K562 (cell line): ENCODE measurements at regions not wholly inside any gene's neighbourhood (a gene's known extent, or its start where the extent isn't known, plus 50 kb on each side); places are given as distances from the start of the nearest gene placed in this dataset.

Experiments used
- ATAC-seq: fragments of 200-7000 bp; cut with Tn5 transposase; 3 replicates; pipeline ENCODE4 v1.9.1; 2020; ENCODE audit warnings: moderate library complexity
- BruUV-seq: library from RNA; stranded (reverse); fragments of 400-500 nt; replicated peaks from 2 replicates; lab custom pipeline; 2021; lab: Mats Ljungman, UMichigan
- CTCF ChIA-PET: fragments of 300-600 bp; formaldehyde crosslinking; extraction: SDS; loops from one replicate; lab custom pipeline; 2021; ENCODE audit warnings: low intra/inter-chr PET ratio; lab: Yijun Ruan, JAX
- POLR2A ChIA-PET: fragments of 300-600, 350-650 bp; sonication (Branson Sonifier 250); formaldehyde crosslinking; extraction: SDS; loops from one replicate; lab custom pipeline; 2021; ENCODE audit warnings: antibody characterized with exemption, inconsistent platforms; lab: Yijun Ruan, JAX
- DNase-seq, 4 experiments: peaks; one replicate each; pipeline versions ENCODE4 v3.0.0 to v3.0.0-alpha.2; 2011 to 2018; ENCODE audit warnings: low spot score in 3 of 4, mixed read lengths in 3 of 4; ENCODE audit errors: extremely low read depth in 1 of 4
- FAIRE-seq: peaks from 2 replicates; lab custom pipeline; 2011; peaks lifted over from hg19 to GRCh38; lab: Jason Lieb, UNC
- H2AFZ ChIP-seq: 2 replicates; pipeline ENCODE4 v1.6.0; 2011; ENCODE audit warnings: low read depth, low read length, control low read depth, inconsistent platforms
- H3K27ac ChIP-seq: fragments of 200-600 bp; 3 replicates; pipeline ENCODE4 v1.8.0; 2011; ENCODE audit warnings: low read depth, mild to moderate bottlenecking, control low read depth, inconsistent platforms, low read length, moderate library complexity, mixed read lengths; ENCODE audit errors: extremely low read depth
- H3K27me3 ChIP-seq, 2 experiments: fragments of 300-600 bp in 1 of 2; 2 replicates in 1 of 2; 3 replicates in 1 of 2; pipeline versions ENCODE4 v1.6.0 to v1.8.0; 2011; ENCODE audit warnings: inconsistent platforms in 2 of 2, low read length in 2 of 2, mild to moderate bottlenecking in 1 of 2, mixed read lengths in 1 of 2, moderate library complexity in 1 of 2; ENCODE audit not compliant: control insufficient read depth in 2 of 2, insufficient read depth in 2 of 2
- H3K36me3 ChIP-seq: fragments of 300-600 bp; 3 replicates; pipeline ENCODE4 v1.8.0; 2011; ENCODE audit warnings: mild to moderate bottlenecking, low read length, inconsistent platforms; ENCODE audit not compliant: control insufficient read depth, insufficient read depth
- H3K4me1 ChIP-seq, 2 experiments: fragments of 200-600 bp in 1 of 2; replicated peaks in 1 of 2; 2 replicates in 1 of 2; 3 replicates in 1 of 2; pipeline versions ENCODE4 v1.5.1 to v1.8.0; 2011; ENCODE audit warnings: inconsistent platforms in 2 of 2, low read length in 2 of 2, mild to moderate bottlenecking in 1 of 2, mixed read lengths in 1 of 2, moderate library complexity in 1 of 2; ENCODE audit not compliant: control insufficient read depth in 2 of 2, insufficient read depth in 2 of 2
- H3K4me2 ChIP-seq: 2 replicates; pipeline ENCODE4 v1.6.1; 2011; ENCODE audit warnings: low read length, control low read depth, inconsistent platforms, mixed read lengths; ENCODE audit not compliant: insufficient read depth
- H3K4me3 ChIP-seq: fragments of 200-600 bp; sonication (generic), shearing (Covaris generic); 2 replicates; pipeline ENCODE4 v1.5.1; 2016; ENCODE audit warnings: control low read depth, inconsistent platforms
- H3K79me2 ChIP-seq: fragments of 200-600 bp; 3 replicates; pipeline ENCODE4 v1.8.0; 2011; ENCODE audit warnings: low read length, inconsistent platforms; ENCODE audit not compliant: control insufficient read depth, insufficient read depth
- H3K9ac ChIP-seq, 2 experiments: 2 replicates each; pipeline versions ENCODE4 v1.6.0 to v1.6.1; 2011; ENCODE audit warnings: low read depth in 2 of 2, low read length in 2 of 2, control low read depth in 1 of 2, inconsistent platforms in 1 of 2, mild to moderate bottlenecking in 1 of 2, mixed read lengths in 1 of 2; ENCODE audit not compliant: insufficient read depth in 1 of 2
- H3K9me1 ChIP-seq: one replicate; pipeline ENCODE4 v1.6.0; 2011; ENCODE audit warnings: inconsistent platforms, mild to moderate bottlenecking, low read length, moderate library complexity; ENCODE audit not compliant: control insufficient read depth, insufficient read depth
- H3K9me3 ChIP-seq: replicated peaks from 2 replicates; pipeline ENCODE4 v1.5.1; 2011; ENCODE audit warnings: low read depth, low read length, inconsistent platforms; ENCODE audit not compliant: control insufficient read depth, insufficient read depth
- H4K20me1 ChIP-seq: replicated peaks from 2 replicates; pipeline ENCODE4 v1.6.1; 2011; ENCODE audit warnings: low read length, inconsistent platforms, mixed read lengths; ENCODE audit not compliant: control insufficient read depth, insufficient read depth
- ATF3 ChIP-seq, 2 experiments: fragments of 450-650 bp in 1 of 2; sonication (generic) in 1 of 2; formaldehyde crosslinking in 1 of 2; IDR thresholded peaks in 1 of 2; conservative IDR thresholded peaks in 1 of 2; 2 replicates each; pipeline versions ENCODE4 v1.6.1 to v1.8.1; 2016 to 2023; ENCODE audit warnings: mild to moderate bottlenecking in 2 of 2, moderate library complexity in 2 of 2, inconsistent platforms in 1 of 2, missing genetic modification reagents in 1 of 2
- PML ChIP-seq: IDR thresholded peaks from 2 replicates; pipeline ENCODE4 v1.6.1; 2012; ENCODE audit warnings: low read length, inconsistent platforms
- TCF7 ChIP-seq: sonication (generic); IDR thresholded peaks from 2 replicates; pipeline ENCODE4 v1.6.1; 2016; ENCODE audit warnings: antibody characterized with exemption, borderline replicate concordance
- WGBS: fragments of 100-300 bp; shearing (Covaris generic); methylation state at CpG from one replicate; pipeline ENCODE4 v1.1.6; 2016; ENCODE audit warnings: low coverage, mixed read lengths; ENCODE audit not compliant: insufficient coverage; ENCODE audit errors: missing lambda C conversion rate; 5-methylcytosine and 5-hydroxymethylcytosine counted together
- in situ Hi-C: fragments of 300-500 bp; cut with MboI; formaldehyde crosslinking; loops from 4 replicates; pipeline ENCODE4 v1.15.0; 2018; ENCODE audit warnings: inconsistent platforms, mixed read lengths
- intact Hi-C: fragments of 100-400 bp; cut with micrococcal nuclease; formaldehyde crosslinking; loops from 2 replicates; pipeline ENCODE4 v1.14.2; 2022

- BruUV-seq: no TSS peak
- ChIA-PET CTCF (no interaction called here), POLR2A (interaction anchor here (0.6 kb wide), 1 partner anchor 54 kb away, joined by 3 read pairs; no protein-coding TSS in a partner anchor)
- Histone ChIP-seq H2AFZ (no peak overlapping the region), H3K79me2 (no peaks in the 10 kb centered on the region), H4K20me1 (no peaks in the 10 kb centered on the region), H3K9me3 (no peaks in the 10 kb centered on the region), H3K4me2 (no peak overlapping the region), H3K9ac (no peak overlapping the region), H3K4me3 (no peak overlapping the region), H3K27me3 (no peaks in the 10 kb centered on the region), H3K9me1 (no peaks in the 10 kb centered on the region), H3K36me3 (no peaks in the 10 kb centered on the region), H3K4me1 (no peaks in the 10 kb centered on the region), H3K27ac (no peak overlapping the region)
- intact Hi-C loops (loop anchor here (10.0 kb wide), 1 partner anchor 688 kb away; no protein-coding TSS in a partner anchor), in situ Hi-C loops (no loop called here)
- TF ChIP-seq ATF3 (IDR thresholded peaks at IDR 0.05) (0 out of 2 replicates have a peak, but pooled peaks have one; percentile 9), ATF3 (CRISPR knock-in tag; conservative IDR thresholded peaks at IDR 0.05) (no peak), TCF7 (no peak), PML (no peak)
- 4% methylated on average over 2 of the region's 2 CpGs for WGBS
- ATAC-seq (no peak), DNase-seq (no peak), FAIRE-seq (no peak)
Measured at GRCh38 chr7:41006306-41006995, 696.4 kb downstream of the INHBA start.
